ENCODE measurements at regions not wholly inside any gene's neighbourhood (a gene's known extent, or its start where the extent isn't known, plus 50 kb on each side); places are given as distances from the start of the nearest gene placed in this dataset.

DNA sequence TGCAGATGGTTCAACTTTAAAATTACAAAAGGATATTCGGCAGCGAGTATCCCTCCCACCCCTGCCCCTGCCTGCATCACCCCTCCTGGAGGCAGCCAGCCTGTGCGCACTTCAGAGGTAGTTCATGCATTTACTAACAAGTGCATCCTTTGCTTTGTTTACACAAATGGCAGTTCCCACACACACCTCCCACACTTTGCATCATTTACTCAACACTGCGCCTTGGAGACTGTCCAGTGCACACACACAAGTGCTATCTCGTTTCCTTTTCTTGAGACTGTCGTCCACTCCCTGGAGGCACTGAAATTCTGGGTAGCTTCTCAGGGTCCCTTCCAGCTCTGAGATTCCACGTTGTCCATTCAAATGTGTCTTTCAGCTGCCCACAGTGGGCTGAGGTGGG lies 53.1 kb upstream of the VSX1 start:
- no peak for DNase-seq

DNA sequence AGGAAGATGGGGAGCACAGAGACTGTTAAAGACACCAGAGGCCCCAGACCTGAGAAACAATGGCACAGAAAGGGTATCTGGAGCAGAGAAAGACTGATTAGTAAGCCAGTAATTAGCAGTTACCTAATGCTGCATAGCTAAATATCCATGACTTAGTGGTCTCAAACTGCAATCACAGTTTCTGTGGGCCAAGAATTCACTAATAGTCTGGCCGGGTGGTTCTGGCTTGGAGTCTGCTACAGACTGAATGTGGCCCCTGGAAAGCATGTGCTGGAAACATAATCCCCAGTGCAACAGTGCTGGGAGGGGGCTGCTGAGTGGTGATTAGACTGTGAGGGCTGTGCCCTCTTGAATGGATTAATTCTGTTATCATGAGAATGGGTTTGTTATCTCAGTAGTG lies 54.1 kb upstream of the VSX1 start:
- DNase-seq: peak; percentile 5

DNA sequence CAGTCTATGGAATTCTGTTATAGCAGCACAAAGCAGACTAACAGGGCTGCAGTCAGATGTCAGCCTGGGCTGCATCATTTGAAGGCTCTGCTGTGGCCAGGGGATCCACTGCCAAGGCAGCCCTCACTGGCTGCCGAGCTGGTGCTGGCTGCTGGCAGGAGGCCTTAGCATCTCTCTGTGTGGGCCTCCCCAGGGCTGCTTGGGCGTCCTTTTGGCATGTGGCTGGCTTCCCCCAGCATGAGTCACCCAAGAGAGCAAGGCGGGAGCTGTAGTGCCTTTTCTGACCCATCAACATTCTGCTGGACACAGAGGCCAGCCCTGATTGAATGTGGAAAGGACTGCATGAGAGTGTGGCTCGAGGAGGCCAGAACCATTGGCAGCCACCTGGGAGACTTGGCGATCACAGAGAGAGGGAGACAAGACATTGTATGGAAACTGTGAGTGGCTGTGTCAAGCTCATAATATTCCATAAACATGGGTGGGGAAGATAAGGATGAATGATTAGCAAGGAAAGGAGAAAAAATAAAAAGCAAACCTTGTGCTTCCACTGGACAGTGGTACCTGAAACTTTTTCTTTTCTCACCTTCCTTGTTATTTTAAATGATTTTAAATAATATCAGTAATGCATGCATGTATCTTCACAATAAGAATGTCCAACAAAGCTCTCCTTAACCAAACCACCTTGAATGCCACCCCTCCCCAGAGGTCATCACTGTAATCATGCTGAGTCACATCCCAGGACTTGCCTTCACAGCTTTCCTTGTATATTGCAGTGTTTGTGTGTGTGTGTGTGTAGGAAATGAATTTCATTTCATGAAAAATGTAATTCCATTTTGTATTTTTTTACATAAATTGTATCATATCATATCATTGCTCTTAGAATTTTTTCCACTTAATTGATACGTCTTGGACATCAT lies 55.0 kb upstream of the VSX1 start:
- no peak for DNase-seq

DNA sequence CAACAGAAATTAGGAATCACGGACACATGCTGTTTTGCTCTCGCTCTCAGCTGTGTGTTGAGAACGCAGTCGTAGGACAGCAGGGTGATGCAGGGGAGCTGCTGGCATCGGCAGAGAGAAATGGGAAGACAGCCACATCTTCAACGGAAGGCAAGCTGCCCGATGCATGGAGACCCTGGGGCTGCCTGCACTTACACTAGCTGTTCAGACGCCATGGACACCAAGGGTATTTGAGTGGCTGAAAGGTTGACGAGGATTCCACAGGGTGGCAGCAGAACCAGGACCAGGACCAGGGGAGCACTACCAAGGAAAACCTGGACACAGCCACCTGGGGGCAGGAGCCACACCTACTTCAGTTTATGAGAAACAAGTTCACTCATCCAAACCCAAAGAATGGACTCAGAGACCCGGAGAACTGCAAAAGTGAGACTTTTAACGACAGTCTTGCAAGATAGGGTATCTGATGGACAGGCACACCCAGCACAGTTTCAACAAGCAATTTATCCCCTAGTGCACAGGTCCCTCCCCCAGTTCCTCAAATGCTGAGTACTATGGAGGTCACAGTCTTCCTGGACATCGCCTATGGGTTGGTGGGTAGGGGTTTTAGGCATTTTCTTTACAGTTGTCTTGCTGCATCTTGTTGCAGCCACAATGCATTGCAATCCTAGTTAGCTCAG lies 56.3 kb upstream of the ENTPD6 start:
- DNase-seq: no peak

DNA sequence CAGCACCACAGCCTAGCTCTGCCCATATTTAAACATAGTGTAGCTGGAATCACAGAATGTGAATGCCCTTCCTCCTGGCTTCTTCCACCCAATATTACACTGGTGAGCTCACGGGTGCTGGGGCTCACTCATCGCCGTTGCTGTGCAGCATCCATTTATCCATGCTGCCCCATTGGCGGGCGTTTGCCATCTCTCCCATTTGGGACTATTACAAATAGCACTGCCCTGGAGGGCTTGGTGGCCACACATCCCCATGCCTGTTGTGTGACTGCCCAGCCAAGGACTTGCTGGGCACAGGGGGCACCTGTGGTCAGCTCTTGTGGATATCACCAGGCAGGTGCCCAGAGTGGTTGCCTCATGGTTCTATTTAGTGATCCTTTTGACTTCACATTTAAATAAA lies 54.5 kb upstream of the ENTPD6 start:
- no peak for DNase-seq

DNA sequence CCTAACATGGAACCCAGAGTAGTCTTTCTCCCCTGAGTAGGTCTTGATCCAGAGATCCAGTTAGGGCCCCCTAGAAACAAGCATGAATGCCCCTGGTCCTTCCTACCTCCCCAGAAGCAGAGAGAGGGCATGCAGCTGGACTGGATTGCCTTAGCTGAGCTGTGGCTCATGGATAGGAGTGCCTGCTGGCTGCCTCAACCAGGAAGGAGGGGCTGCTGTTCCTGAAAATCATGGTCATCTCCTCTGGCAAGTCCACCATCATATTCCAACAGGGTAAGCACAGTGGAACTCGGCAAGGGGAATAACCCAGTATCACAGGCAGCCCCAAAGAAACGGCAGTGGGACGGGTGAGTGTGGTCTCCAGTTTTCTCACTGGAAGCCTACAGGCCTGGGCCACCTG lies 53.1 kb upstream of the ENTPD6 start:
- no peak for DNase-seq

DNA sequence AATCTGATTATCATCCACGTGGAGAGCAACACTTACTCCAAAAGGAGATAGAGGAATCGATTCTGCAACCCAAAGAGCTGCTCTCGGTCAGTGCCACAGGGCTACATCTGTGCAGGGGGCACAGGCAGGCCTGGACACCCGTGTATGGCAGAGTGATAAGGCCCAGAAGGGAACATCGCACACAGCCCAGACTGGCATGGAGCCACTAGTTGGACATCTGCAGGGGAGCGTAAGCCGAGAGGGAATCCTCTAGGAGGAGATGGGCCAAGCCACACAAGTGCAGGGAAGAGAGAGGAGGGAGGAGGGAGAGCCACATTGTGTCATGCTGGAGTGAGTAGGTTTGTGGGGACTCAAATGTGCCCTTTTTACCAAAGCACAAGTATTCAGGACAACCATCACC lies 50.4 kb upstream of the ENTPD6 start:
- no peak for DNase-seq

Measured in NCI-H524 treated with DMSO at 0.1 percent for 48 hours (cell line).